Stimulated activated naive CD8-positive, alpha-beta T cell treated with anti-CD3 and anti-CD28 coated beads, Interleukin-15, amount 100 ng/mL, for 72 hours (primary cell): ENCODE measurements at regions not wholly inside any gene's neighbourhood (a gene's known extent, or its start where the extent isn't known, plus 50 kb on each side); places are given as distances from the start of the nearest gene placed in this dataset.
A peak's percentile ranks its signal among the peaks of the same experiment; 100 is the strongest.
"Not testable (repeated sequence)": the region's sequence is repeated elsewhere in the genome, so short reads cannot be mapped to it uniquely, and the experiment has no call there.

Source experiments
- ATAC-seq: fragments of 150-1000 bp; cut with Tn5 transposase; 2 replicates; pipeline ENCODE4 v1.10.0; 2021; ENCODE audit warnings: mild to moderate bottlenecking, moderate library complexity
- DNase-seq, 2 donors: peaks; one replicate each; pipeline ENCODE4 v3.0.0; 2021 to 2022
- H3K27ac Mint-ChIP-seq, 2 donors: one replicate each; pipeline ENCODE4 v1.8.0; 2022; ENCODE audit warnings: mild to moderate bottlenecking in 2 of 2, mixed read lengths in 2 of 2, moderate library complexity in 2 of 2
- H3K27me3 Mint-ChIP-seq: one replicate; pipeline ENCODE4 v1.8.0; 2022; ENCODE audit warnings: mixed read lengths
- H3K4me1 Mint-ChIP-seq: one replicate; pipeline ENCODE4 v1.8.0; 2022; ENCODE audit warnings: mild to moderate bottlenecking, mixed read lengths
- H3K4me3 Mint-ChIP-seq, 2 donors: one replicate each; pipeline ENCODE4 v1.8.0; 2022; ENCODE audit warnings: mild to moderate bottlenecking in 2 of 2, mixed read lengths in 2 of 2, moderate library complexity in 1 of 2
- H3K9me3 Mint-ChIP-seq, 2 donors: one replicate each; pipeline ENCODE4 v1.8.0; 2022; ENCODE audit warnings: mixed read lengths in 2 of 2

DNA sequence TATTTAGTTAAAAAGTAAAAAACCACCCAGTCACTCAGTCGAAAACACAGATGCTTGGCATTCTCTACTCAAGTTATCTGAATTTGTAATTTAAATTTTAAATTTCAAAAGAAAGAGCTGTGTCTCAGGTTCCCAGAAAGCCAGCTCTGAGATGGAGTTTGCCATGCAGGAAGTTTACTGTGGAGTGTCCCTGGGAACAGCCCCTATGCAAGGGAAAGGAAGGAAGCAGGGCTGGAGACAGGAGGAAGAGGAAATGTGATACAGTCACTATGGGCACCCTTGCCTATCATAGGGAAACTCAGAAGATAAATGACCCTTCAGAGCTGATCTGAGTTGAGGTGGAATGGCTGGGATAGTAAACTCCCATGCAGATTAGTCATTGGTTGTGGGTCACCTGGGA, 408.8 kb upstream of the ACTBL2 start:
- Mint-ChIP-seq H3K9me3 (no peaks in the 10 kb centered on the region), H3K4me3 (no peak overlapping the region), H3K27me3 (no peaks in the 10 kb centered on the region), H3K4me1 (no peaks in the 10 kb centered on the region), H3K27ac (no peak overlapping the region)
- DNase-seq (no peak), ATAC-seq (no peak)

DNA sequence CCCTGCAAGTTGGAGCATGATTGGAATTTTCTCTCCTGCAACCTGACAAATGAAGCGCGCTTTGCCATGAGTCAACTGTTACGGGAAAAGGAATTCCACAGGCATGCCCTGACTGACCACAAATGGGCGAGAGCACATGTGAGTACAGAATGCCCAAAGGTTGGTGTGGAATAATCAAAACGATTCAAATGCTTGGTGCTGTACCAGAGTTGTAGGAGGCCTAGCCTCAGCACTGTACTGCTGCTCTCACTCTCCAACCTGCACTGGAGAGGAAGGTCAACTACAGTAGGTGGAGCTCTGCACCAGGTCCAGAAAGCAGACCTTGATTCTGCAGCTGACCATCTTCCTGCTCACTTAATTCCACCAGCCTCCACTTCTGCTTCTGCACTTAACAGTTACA, 406.9 kb upstream of the ACTBL2 start:
- Mint-ChIP-seq H3K4me3 (no peak overlapping the region), H3K27ac (no peak overlapping the region), H3K9me3 (no peaks in the 10 kb centered on the region), H3K4me1 (no peaks in the 10 kb centered on the region), H3K27me3 (no peaks in the 10 kb centered on the region)
- ATAC-seq = no peak
- DNase-seq = no peak

DNA sequence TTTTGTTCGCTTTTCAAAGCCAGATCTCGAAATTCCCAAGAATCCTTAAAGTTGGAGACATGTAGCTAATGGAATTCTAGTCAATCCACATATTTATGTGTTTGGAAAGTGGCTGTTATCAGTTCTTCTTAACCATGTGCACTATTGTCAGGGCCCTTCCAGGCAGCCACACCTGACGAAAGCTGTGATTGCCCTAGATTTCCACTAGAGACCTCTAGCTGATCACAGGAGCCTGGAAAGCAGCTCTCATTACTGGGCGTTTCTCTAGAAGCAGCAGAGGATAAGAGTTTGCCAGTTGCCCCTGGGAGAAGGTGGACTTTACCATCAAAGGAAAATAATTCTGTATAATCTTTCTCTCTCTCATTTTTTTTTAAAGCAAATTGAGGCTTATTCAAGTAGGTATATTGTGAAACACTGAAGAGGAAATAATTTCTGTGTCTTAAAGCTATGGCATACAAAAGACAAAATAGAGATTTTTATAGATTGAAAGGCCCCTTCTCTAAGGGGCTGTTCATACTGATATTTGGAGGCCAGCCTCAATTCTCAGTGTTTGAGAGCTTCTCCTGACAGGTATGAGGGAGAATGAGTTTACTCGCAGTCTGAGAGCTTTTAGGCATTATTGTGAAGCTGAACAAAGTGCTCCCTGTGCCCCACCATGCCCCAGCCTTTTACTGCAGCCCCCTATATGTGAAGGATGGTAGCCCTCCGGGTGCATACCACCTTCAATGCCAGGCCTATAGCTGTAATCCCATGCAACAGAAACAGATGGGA, 405.4 kb upstream of the ACTBL2 start:
- no peaks in the 10 kb centered on the region for H3K27me3 Mint-ChIP-seq
- no peak overlapping the region for H3K27ac Mint-ChIP-seq
- no peak overlapping the region for H3K4me3 Mint-ChIP-seq

DNA sequence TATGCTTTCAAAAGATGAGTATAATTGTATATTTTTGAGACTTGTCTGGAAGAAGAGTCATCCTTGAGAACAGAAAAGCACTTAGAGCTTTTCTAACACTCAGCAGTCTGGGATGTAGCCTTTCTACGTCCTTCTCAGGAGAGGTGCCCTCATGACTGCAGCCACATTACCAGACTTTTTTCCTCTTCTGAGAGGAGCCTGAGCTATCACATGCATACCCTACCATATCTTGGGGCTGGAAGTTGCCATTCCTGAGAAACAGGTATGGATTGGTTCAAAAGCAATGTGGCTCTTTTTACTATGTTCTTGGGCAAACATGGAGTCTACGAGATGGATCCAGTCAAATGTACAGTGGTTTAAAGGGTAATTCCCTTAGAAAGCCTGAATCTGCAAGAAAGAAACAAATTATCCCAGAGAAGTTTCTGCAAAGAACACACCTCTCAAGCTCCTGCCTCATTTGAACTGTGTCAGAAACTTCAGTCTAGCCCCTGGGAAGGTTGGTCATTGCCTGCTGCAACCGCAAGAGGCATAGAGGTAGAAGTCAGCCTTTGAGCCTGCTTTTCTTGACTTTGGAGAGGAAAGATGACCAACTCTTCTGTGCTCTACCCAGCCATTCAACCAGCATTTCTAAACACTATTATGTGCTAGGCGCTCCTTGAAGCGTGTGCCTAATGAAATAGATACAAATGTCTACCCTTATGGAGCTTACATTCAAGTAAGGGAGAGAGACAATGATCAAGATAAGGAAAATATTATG, 401.9 kb upstream of the ACTBL2 start:
- Mint-ChIP-seq H3K4me3 (no peak overlapping the region), H3K27me3 (no peaks in the 10 kb centered on the region), H3K4me1 (no peaks in the 10 kb centered on the region), H3K9me3 (no peaks in the 10 kb centered on the region), H3K27ac (peak overlapping the region in 1 of 2 donors; percentile 6)
- DNase-seq (no peak), ATAC-seq (no peak)

More for the DNA sequence above, 405.4 kb upstream of the ACTBL2 start:
- H3K9me3 Mint-ChIP-seq = no peaks in the 10 kb centered on the region
- no peak for DNase-seq
- no peak for ATAC-seq
- H3K4me1 Mint-ChIP-seq = no peaks in the 10 kb centered on the region

DNA sequence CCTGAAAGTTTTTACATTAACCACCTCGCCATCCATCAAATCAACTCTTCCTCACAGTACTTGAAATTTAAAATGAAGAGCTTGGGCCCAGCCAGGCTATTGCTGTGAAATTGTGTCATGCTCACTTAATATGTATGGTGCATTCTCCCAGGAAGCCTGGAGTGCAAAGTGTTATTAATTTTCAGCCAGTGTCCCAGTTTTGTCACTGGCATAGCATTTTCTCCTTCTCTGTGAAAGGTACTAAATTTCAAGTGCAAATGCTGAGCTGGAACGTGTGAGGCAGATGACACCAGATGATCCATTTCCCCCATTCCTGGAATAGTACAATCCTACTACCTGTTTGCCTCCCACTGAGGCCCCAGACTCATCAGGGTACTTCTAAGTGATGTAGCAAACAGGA, 397.6 kb upstream of the ACTBL2 start:
- DNase-seq (no peak), ATAC-seq (no peak)
- Mint-ChIP-seq H3K4me1 (no peaks in the 10 kb centered on the region), H3K27ac (no peak overlapping the region), H3K4me3 (no peak overlapping the region), H3K27me3 (no peaks in the 10 kb centered on the region), H3K9me3 (no peaks in the 10 kb centered on the region)

DNA sequence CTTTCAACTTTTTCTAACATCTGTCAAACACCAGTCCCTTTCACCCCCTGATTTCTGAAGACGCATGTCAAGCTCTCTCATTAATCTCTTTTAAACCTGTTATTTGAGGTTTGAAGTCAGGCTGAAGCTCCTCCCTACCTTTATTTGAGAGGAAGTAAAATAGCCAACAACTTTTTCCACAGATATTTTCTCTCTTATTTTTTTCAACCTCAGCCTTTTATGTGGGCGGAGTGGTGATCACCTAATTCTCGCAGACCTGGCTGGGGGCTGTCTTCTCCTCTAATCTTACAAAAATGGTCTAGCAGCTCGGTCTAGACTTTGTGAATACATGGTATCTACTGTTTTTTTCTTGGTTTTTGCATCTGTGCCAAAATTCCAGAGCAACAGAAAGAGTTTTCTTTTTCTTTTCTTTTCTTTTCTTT, 395.7 kb upstream of the ACTBL2 start:
- no peaks in the 10 kb centered on the region for H3K4me1 Mint-ChIP-seq

DNA sequence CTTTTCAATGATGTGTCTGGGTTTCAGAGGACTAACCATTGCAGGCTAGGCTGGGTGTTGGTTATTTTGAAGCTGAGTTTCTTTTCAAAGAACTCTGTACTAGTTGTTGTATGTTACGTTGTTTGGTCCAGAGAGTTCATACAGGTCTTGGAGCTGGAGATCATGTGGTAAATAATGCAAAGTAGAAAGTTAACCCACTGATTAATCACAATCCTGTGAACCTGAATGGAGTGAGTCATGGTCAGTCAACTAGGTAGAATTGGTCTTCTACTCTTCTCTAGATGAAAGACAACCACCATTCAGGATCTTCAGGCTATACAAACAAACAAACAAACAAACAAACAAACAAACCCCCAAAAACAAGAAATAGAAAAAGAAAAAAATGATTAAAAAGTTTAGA, 388.9 kb upstream of the ACTBL2 start:
- Mint-ChIP-seq H3K4me1 (no peaks in the 10 kb centered on the region), H3K27me3 (peaks cover 7% of the 10 kb centered on the region), H3K9me3 (peaks cover 5 to 8% of the 10 kb centered on the region in 2 donors), H3K27ac (no peak overlapping the region), H3K4me3 (no peak overlapping the region)
- ATAC-seq = no peak
- no peak for DNase-seq

More for the DNA sequence above, 395.7 kb upstream of the ACTBL2 start:
- DNase-seq (no peak), ATAC-seq (no peak)
- no peaks in the 10 kb centered on the region for H3K9me3 Mint-ChIP-seq
- no peaks in the 10 kb centered on the region for H3K27me3 Mint-ChIP-seq
- H3K4me3 Mint-ChIP-seq = no peak overlapping the region
- no peak overlapping the region for H3K27ac Mint-ChIP-seq

DNA sequence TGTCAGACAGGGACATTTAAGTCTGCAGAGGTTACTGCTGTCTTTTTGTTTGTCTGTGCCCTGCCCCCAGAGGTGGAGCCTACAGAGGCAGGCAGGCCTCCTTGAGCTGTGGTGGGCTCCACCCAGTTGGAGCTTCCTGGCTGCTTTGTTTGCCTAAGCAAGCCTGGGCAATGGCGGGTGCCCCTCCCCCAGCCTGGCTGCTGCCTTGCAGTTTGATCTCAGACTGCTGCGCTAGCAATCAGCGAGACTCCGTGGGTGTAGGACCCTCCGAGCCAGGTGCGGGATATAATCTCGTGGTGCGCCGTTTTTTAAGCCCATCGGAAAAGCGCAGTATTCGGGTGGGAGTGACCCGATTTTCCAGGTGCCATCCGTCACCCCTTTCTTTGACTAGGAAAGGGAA, 387.7 kb upstream of the ACTBL2 start:
- not testable (repeated sequence) for H3K4me3 Mint-ChIP-seq, DNase-seq, ATAC-seq, H3K27me3 Mint-ChIP-seq, H3K27ac Mint-ChIP-seq, H3K4me1 Mint-ChIP-seq, H3K9me3 Mint-ChIP-seq

DNA sequence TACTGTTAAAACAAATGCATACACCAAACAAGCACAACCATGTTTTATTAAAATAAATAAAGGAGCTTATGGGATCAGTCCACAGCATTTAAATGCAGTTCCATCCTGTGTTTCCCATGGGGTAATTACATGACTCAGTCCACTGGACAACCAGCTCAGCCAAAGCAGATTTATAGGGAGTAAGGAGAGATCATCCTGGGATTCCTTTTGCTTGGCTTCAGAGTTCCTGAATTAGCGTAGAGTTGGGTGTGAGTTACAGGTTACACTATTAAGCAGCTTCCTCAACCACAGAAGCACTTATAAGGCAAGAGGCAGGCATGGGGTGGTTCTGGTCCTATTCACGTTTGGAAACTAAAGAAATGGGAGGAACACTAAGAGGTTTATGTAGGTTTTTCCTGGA, 381.1 kb upstream of the ACTBL2 start:
- Mint-ChIP-seq H3K27me3 (no peaks in the 10 kb centered on the region), H3K4me3 (no peak overlapping the region), H3K9me3 (peaks cover 0 to 9% of the 10 kb centered on the region in 2 donors), H3K27ac (no peak overlapping the region), H3K4me1 (no peaks in the 10 kb centered on the region)
- ATAC-seq = no peak
- no peak for DNase-seq

DNA sequence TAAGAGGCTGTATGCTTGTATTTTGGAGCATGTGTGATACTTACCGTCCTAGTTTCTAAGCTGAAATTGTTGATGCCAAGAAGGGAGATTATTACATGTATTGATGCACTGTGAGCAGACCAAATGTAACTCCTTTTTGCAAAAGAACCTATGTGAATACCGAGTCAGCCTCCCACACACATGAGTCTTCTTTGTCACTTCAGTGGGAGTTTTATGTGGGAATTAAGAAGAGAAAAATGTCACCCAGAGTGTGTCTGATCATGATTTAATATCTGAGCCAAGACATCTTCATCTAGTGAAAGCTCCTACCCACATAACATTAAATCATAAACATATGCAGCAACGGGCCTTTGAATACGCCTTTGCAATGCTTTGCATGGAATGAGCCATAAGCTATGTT, 380.3 kb upstream of the ACTBL2 start:
- H3K4me1 Mint-ChIP-seq = no peaks in the 10 kb centered on the region
- no peak for DNase-seq
- no peak overlapping the region for H3K4me3 Mint-ChIP-seq
- ATAC-seq = no peak
- H3K9me3 Mint-ChIP-seq = peaks cover 0 to 9% of the 10 kb centered on the region in 2 donors
- no peak overlapping the region for H3K27ac Mint-ChIP-seq
- no peaks in the 10 kb centered on the region for H3K27me3 Mint-ChIP-seq

DNA sequence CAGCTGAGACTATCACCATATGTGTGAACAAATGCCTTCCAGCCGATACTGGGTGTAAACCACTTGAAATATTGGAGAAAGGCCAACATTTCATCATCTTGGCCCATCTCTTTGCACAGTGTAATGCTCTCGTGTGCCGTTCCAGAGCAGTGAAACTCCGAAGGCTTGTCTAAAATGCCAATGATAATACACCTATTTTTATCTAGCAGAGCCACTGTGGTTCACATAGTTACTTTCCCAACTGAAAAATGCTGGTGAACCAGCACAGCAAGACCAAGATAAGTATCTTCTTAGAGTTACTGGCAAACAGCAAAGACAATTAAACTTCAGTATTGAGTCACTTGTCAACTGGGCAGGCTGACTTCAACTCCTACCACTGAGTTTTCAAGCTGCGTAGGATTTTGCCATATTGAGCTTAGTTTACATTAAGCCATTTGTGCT, 379.9 kb upstream of the ACTBL2 start:
- Mint-ChIP-seq H3K4me3 (no peak overlapping the region), H3K4me1 (no peaks in the 10 kb centered on the region), H3K27me3 (no peaks in the 10 kb centered on the region), H3K9me3 (peaks cover 0 to 9% of the 10 kb centered on the region in 2 donors), H3K27ac (no peak overlapping the region)
- no peak for DNase-seq
- no peak for ATAC-seq

DNA sequence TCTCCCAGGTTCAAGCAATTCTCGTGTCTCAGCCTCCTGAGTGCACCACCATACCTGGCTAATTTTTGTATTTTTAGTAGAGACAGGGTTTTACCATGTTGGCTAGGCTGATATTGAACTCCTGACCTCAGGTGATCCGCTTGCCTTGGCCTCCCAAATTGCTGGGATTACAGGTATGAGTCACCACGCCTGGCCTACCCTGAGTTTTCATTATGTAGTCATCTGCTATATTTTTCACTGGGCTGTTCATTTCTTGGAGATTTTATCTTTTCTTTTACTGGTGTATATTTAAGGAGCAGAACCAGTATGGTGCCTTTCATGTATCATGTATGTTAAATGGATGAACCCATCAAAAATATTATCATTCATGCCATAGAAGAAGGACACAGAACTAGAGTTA, 377.0 kb upstream of the ACTBL2 start:
- ATAC-seq = no peak

DNA sequence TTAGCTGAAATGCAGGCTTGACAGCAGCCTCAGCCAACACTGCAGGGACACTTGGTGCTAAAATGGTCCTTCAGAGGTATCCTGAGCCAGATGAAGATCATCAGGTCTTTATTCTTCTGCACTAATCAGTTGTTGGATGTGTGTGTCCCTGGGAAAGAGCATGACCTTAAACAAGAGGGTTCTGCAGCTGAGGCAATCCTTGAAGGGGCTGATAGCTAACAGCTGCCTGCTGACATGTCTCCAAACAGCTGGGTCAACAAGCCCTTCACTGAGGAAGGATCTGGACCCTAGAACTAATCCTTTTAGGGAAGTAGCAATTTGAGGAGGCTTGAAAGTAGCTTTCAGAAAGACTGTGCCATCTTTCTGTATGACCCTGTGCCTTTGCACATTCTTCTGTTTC, 376.3 kb upstream of the ACTBL2 start:
- ATAC-seq (no peak), DNase-seq (no peak)
- Mint-ChIP-seq H3K4me3 (no peak overlapping the region), H3K9me3 (peaks cover 0 to 9% of the 10 kb centered on the region in 2 donors), H3K27me3 (no peaks in the 10 kb centered on the region), H3K4me1 (no peaks in the 10 kb centered on the region), H3K27ac (no peak overlapping the region)

More for the DNA sequence above, 377.0 kb upstream of the ACTBL2 start:
- no peak overlapping the region for H3K4me3 Mint-ChIP-seq
- H3K4me1 Mint-ChIP-seq = no peaks in the 10 kb centered on the region
- peaks cover 0 to 9% of the 10 kb centered on the region in 2 donors for H3K9me3 Mint-ChIP-seq
- H3K27me3 Mint-ChIP-seq = no peaks in the 10 kb centered on the region
- H3K27ac Mint-ChIP-seq = no peak overlapping the region
- DNase-seq = no peak

DNA sequence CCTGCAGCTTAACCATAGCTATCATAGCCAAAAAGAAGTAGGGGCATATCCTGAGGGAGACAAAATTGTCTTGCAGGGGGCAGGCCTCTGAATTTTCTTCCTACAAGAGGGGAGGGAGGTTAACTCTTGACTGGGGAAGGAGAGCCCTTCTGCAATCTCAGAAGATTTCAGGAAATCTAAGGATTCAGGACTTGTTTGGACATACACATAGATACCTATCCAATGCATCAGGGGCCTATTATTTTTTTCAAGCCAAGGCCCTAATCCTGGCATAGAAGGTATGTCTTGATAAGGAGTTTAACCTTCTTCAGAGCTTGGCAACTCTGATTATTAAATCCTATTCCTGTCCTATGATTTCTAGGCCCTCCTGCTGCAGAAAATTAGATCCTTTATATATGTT, 375.1 kb upstream of the ACTBL2 start:
- H3K27ac Mint-ChIP-seq = no peak overlapping the region
- ATAC-seq (no peak), DNase-seq (no peak)
- no peak overlapping the region for H3K4me3 Mint-ChIP-seq
- no peaks in the 10 kb centered on the region for H3K9me3 Mint-ChIP-seq
- no peaks in the 10 kb centered on the region for H3K27me3 Mint-ChIP-seq
- no peaks in the 10 kb centered on the region for H3K4me1 Mint-ChIP-seq

DNA sequence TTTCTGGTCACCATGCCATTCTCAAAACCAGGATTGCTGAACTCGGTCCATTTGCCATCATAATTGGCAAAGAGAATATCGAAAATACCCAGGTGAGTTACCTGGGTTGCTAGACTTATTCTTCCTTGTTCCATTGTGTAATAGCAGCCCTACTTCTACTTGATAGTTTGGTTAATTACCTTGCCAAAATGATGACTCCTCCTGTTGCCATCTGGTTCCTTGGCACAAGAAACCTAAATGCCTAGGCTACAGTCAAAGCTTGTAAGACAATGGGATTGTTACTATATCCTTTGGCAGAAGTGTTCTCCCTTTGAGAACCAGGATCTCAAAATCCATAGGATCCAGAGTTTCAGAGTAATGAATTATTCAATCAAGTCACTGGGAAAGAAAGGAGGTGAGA, 373.2 kb upstream of the ACTBL2 start:
- Mint-ChIP-seq H3K4me1 (no peaks in the 10 kb centered on the region), H3K9me3 (no peaks in the 10 kb centered on the region), H3K27ac (no peak overlapping the region), H3K4me3 (no peak overlapping the region), H3K27me3 (no peaks in the 10 kb centered on the region)
- DNase-seq (no peak), ATAC-seq (no peak)

DNA sequence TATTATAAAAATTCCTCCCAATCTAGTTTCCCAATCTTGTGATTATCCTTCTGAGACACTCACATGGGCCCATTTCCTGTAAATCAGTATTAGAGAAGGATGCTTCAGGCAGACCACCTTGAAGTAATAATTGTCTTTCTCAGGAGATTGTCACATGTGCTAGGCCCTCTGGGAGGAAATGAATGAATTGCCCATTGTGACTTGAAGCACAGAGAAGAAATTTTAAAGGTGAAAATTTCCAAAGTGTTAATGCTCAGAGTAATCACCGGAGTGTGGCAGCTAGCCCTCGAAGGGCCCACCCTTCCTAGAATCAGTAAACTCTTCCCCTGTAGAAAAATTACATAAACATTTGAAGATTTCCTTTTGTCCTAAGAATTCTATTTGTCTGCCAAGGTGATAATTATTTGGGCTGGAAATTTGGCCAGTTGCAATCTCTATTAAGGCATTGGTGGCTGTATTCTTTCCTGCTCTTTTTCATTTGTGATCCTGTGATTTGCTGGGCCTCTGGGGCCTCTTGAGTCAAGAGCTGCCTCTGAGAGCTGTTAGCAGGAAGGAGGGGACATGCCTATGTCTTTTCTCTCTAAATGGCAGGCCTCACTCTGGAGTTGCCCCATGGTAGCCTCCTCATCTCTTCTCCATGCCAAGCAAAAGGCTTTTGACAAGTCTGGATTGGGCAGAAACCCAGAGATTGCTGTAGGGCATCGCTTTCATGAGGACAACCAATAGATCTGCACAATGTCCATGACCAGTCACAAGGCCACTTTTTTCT, 371.5 kb upstream of the ACTBL2 start:
- H3K27ac Mint-ChIP-seq = no peak overlapping the region
- H3K4me3 Mint-ChIP-seq = no peak overlapping the region
- H3K27me3 Mint-ChIP-seq = no peaks in the 10 kb centered on the region
- H3K9me3 Mint-ChIP-seq = no peaks in the 10 kb centered on the region
- H3K4me1 Mint-ChIP-seq = no peaks in the 10 kb centered on the region
- no peak for ATAC-seq
- no peak for DNase-seq
